ENCODE measurements at regions not wholly inside any gene's neighbourhood (a gene's known extent, or its start where the extent isn't known, plus 50 kb on each side); places are given as distances from the start of the nearest gene placed in this dataset.

DNA sequence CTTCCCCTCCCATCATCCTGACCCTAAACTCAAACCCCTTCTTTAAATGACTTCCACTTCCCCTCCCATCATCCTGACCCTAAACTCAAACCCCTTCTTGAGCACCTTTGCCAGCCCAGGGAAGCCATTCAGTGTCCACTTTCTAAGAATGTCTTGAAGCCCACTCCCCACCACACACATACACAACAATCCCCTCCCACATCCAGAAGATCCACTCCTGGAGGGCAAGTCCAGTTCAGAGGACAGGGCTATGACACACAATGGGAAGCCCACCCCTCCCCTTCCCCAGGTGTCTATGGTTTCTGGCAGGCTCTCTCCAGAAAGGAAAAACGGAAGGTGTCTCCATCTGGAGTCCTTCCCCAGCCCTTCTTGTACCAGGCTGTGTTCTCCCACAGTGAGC is 117.1 kb downstream of the KCNA5 start:
- TF ChIP-seq, protein P1, sequence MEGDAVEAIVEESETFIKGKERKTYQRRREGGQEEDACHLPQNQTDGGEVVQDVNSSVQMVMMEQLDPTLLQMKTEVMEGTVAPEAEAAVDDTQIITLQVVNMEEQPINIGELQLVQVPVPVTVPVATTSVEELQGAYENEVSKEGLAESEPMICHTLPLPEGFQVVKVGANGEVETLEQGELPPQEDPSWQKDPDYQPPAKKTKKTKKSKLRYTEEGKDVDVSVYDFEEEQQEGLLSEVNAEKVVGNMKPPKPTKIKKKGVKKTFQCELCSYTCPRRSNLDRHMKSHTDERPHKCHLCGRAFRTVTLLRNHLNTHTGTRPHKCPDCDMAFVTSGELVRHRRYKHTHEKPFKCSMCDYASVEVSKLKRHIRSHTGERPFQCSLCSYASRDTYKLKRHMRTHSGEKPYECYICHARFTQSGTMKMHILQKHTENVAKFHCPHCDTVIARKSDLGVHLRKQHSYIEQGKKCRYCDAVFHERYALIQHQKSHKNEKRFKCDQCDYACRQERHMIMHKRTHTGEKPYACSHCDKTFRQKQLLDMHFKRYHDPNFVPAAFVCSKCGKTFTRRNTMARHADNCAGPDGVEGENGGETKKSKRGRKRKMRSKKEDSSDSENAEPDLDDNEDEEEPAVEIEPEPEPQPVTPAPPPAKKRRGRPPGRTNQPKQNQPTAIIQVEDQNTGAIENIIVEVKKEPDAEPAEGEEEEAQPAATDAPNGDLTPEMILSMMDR (IDR thresholded peaks at IDR 0.05): no peak
- TF ChIP-seq ZFX (IDR thresholded peaks at IDR 0.05; ENCODE audit: borderline replicate concordance): no peak
